ENCODE measurements at regions not wholly inside any gene's neighbourhood (a gene's known extent, or its start where the extent isn't known, plus 50 kb on each side); places are given as distances from the start of the nearest gene placed in this dataset.

GRCh38 chr10:80784695-80785094 lies 247.0 kb downstream of the SH2D4B start:
- H3K4me3 ChIP-seq (ENCODE audit: low read depth, low read length): no peak overlapping the region
- TF ChIP-seq, protein P1, sequence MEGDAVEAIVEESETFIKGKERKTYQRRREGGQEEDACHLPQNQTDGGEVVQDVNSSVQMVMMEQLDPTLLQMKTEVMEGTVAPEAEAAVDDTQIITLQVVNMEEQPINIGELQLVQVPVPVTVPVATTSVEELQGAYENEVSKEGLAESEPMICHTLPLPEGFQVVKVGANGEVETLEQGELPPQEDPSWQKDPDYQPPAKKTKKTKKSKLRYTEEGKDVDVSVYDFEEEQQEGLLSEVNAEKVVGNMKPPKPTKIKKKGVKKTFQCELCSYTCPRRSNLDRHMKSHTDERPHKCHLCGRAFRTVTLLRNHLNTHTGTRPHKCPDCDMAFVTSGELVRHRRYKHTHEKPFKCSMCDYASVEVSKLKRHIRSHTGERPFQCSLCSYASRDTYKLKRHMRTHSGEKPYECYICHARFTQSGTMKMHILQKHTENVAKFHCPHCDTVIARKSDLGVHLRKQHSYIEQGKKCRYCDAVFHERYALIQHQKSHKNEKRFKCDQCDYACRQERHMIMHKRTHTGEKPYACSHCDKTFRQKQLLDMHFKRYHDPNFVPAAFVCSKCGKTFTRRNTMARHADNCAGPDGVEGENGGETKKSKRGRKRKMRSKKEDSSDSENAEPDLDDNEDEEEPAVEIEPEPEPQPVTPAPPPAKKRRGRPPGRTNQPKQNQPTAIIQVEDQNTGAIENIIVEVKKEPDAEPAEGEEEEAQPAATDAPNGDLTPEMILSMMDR (IDR thresholded peaks at IDR 0.05; ENCODE audit: control insufficient read depth, extremely low read depth, insufficient read depth): no peak
- DNase-seq (ENCODE audit: low read depth): no peak

GRCh38 chr10:80786322-80786721 lies 248.6 kb downstream of the SH2D4B start:
- no peak for DNase-seq (ENCODE audit: low read depth)
- H3K4me3 ChIP-seq (ENCODE audit: low read depth, low read length): no peak overlapping the region
- TF ChIP-seq, protein P1 (IDR thresholded peaks at IDR 0.05; ENCODE audit: control insufficient read depth, extremely low read depth, insufficient read depth): no peak

GRCh38 chr10:80787952-80788351 lies 250.2 kb downstream of the SH2D4B start:
- TF ChIP-seq, protein P1 (IDR thresholded peaks at IDR 0.05; ENCODE audit: control insufficient read depth, extremely low read depth, insufficient read depth): no peak
- no peak overlapping the region for H3K4me3 ChIP-seq (ENCODE audit: low read depth, low read length)
- DNase-seq (ENCODE audit: low read depth): no peak

- TF ChIP-seq, protein P1 (IDR thresholded peaks at IDR 0.05; ENCODE audit: control insufficient read depth, extremely low read depth, insufficient read depth): no peak
- DNase-seq (ENCODE audit: low read depth): peak; percentile 56
- H3K4me3 ChIP-seq (ENCODE audit: low read depth, low read length): no peak overlapping the region
These were observed 257.3 kb downstream of the SH2D4B start for GRCh38 chr10:80794994-80795393.

DNA sequence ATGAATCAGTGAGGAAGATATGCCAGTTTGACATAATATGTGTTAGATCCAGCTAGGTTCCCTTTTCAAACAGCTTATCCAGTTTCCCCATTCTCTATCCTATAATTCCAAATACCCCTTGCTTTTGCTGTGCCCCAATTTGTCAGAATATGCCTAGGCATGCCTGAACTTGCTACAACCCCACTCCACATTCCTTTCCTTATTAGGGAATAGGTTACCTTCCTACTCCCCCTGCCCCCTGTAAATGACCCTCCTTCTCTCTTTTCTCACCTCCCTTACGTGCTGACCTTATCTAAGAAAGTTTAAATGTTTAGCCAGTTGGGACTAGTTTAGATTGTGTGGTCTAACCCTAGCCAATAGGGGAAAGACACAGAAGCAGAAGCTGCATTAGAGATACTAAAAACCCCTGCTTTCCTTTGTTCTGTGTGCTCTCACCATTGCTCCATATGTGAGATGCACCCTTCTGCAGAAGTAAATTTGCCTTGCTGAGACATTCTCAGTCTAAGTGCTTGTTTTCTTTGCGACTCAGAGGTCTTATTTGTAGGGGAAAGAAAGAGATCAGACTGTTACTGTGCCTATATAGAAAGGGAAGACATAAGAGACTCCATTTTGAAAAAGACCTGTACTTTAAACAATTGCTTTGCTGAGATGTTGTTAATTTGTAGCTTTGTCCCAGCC lies 267.8 kb downstream of the SH2D4B start:
- TF ChIP-seq, protein P1 (IDR thresholded peaks at IDR 0.05; ENCODE audit: control insufficient read depth, extremely low read depth, insufficient read depth): no peak
- no peak overlapping the region for H3K4me3 ChIP-seq (ENCODE audit: low read depth, low read length)

DNA sequence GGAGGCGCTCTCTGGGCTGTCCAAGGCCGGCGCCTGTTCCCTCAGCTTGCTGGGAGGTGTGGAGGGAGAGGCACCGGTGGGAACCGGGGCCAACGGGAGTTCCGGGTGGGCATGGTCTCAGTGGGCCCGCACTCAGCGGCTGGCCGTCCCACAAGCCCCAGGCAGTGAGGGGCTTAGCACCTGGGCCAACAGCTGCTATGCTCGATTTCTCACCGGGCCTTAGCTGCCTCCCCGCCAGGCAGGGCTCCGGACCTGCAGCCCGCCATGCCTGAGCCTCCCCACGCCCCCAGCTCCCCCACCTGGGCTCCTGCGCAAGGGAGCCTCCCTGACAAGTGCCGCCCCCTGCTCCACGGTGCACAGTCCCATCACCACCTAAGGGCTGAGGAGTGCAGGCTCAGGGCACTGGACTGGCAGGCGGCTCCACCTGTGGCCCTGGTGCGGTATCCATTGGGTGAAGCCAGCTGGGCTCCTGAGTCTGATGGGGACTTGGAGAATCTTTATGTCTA lies 276.5 kb downstream of the SH2D4B start:
- DNase-seq (ENCODE audit: low read depth): no peak
- H3K4me3 ChIP-seq (ENCODE audit: low read depth, low read length): no peak overlapping the region
- TF ChIP-seq, protein P1 (IDR thresholded peaks at IDR 0.05; ENCODE audit: control insufficient read depth, extremely low read depth, insufficient read depth): no peak

More for the DNA sequence above, 267.8 kb downstream of the SH2D4B start:
- no peak for DNase-seq (ENCODE audit: low read depth)

- DNase-seq (ENCODE audit: low read depth): no peak
- H3K4me3 ChIP-seq (ENCODE audit: low read depth, low read length): no peak overlapping the region
- TF ChIP-seq, protein P1 (IDR thresholded peaks at IDR 0.05; ENCODE audit: control insufficient read depth, extremely low read depth, insufficient read depth): no peak
These were observed 291.4 kb downstream of the SH2D4B start for GRCh38 chr10:80829151-80829550.

Measured in LNCaP clone FGC (cell line).